Transverse colon (tissue), 4 donors: ENCODE measurements at regions not wholly inside any gene's neighbourhood (a gene's known extent, or its start where the extent isn't known, plus 50 kb on each side); places are given as distances from the start of the nearest gene placed in this dataset.

ENCODE experiments used
- CTCF ChIP-seq, 5 experiments: fragments of 200-600 bp in 3 of 5; fragments of 450-650 bp in 2 of 5; sonication (generic) in 3 of 5; IDR thresholded peaks; 1 replicate in 2 of 5; 2 replicates in 3 of 5; pipeline ENCODE4 v1.5.1; 2016 to 2017; ENCODE audit warnings: antibody characterized with exemption in 5 of 5, inconsistent platforms in 3 of 5, mild to moderate bottlenecking in 2 of 5, moderate library complexity in 1 of 5
- EP300 ChIP-seq: sonication (generic); formaldehyde crosslinking; IDR thresholded peaks from one replicate; pipeline ENCODE4 v1.6.1; 2017; ENCODE audit warnings: antibody characterized with exemption, low read depth
- POLR2A ChIP-seq: fragments of 450-650 bp; IDR thresholded peaks from one replicate; pipeline ENCODE4 v1.6.1; 2016; ENCODE audit warnings: antibody characterized with exemption, mild to moderate bottlenecking, moderate library complexity
- POLR2AphosphoS5 ChIP-seq, 3 donors: sonication (generic); formaldehyde crosslinking; IDR thresholded peaks; one replicate each; pipeline ENCODE4 v1.6.1; 2016; ENCODE audit warnings: antibody characterized with exemption in 3 of 3

GRCh38 chrX:107562482-107562881, 65.8 kb upstream of the PRPS1 start:
- TF ChIP-seq CTCF (IDR thresholded peaks at IDR 0.05) (no peak), EP300 (no peak), POLR2A (no peak), POLR2AphosphoS5 (IDR thresholded peaks at IDR 0.05) (no peak)
